ENCODE measurements at regions not wholly inside any gene's neighbourhood (a gene's known extent, or its start where the extent isn't known, plus 50 kb on each side); places are given as distances from the start of the nearest gene placed in this dataset.

GRCh38 chrX:150060406-150060805 lies 122.1 kb upstream of the EOLA2 start:
- TF ChIP-seq CTCF (IDR thresholded peaks at IDR 0.05) (no peak), POLR2A (IDR thresholded peaks at IDR 0.05) (no peak)

Measured in right lobe of liver (tissue), 4 donors.